NCI-H510A treated with DMSO at 0.1 percent for 48 hours (cell line): ENCODE measurements at regions not wholly inside any gene's neighbourhood (a gene's known extent, or its start where the extent isn't known, plus 50 kb on each side); places are given as distances from the start of the nearest gene placed in this dataset.
"Not testable (repeated sequence)": the region's sequence is repeated elsewhere in the genome, so short reads cannot be mapped to it uniquely, and the experiment has no call there.

Experiments
- DNase-seq: peaks from one replicate; lab custom pipeline; 2025; lab: John Stamatoyannopoulos, UW

GRCh38 chr3:87101861-87102625 lies 111.1 kb upstream of the VGLL3 start:
- DNase-seq, result no peak

- not testable (repeated sequence) for DNase-seq
These were observed 106.8 kb upstream of the VGLL3 start for GRCh38 chr3:87097733-87098132.

GRCh38 chr3:87090631-87091030 lies 99.7 kb upstream of the VGLL3 start:
- DNase-seq, result no peak

GRCh38 chr3:87088993-87089841 lies 98.3 kb upstream of the VGLL3 start:
- DNase-seq, result no peak

- DNase-seq, result no peak
These were observed 97.6 kb upstream of the VGLL3 start for GRCh38 chr3:87088430-87088992.

GRCh38 chr3:87084868-87085267 lies 93.9 kb upstream of the VGLL3 start:
- no peak for DNase-seq

- DNase-seq, result peak; percentile 19
These were observed 92.0 kb upstream of the VGLL3 start for GRCh38 chr3:87082796-87083440.

GRCh38 chr3:87077355-87077754 lies 86.4 kb upstream of the VGLL3 start:
- no peak for DNase-seq

GRCh38 chr3:87076946-87077345 lies 86.0 kb upstream of the VGLL3 start:
- DNase-seq, result no peak

GRCh38 chr3:87073496-87074145 lies 82.7 kb upstream of the VGLL3 start:
- DNase-seq, result no peak

GRCh38 chr3:87072446-87072845 lies 81.5 kb upstream of the VGLL3 start:
- DNase-seq, result no peak

- no peak for DNase-seq
These were observed 79.0 kb upstream of the VGLL3 start for GRCh38 chr3:87069971-87070370.

GRCh38 chr3:87069021-87069420 lies 78.1 kb upstream of the VGLL3 start:
- no peak for DNase-seq

GRCh38 chr3:87062685-87063084 lies 71.7 kb upstream of the VGLL3 start:
- no peak for DNase-seq

GRCh38 chr3:87057474-87057873 lies 66.5 kb upstream of the VGLL3 start:
- DNase-seq, result no peak

- DNase-seq, result no peak
These were observed 62.6 kb upstream of the VGLL3 start for GRCh38 chr3:87053553-87053952.

GRCh38 chr3:87052499-87053260 lies 61.7 kb upstream of the VGLL3 start:
- DNase-seq, result no peak

- no peak for DNase-seq
These were observed 56.9 kb upstream of the VGLL3 start for GRCh38 chr3:87047852-87048251.

GRCh38 chr3:87046241-87046640 lies 55.3 kb upstream of the VGLL3 start:
- no peak for DNase-seq

- no peak for DNase-seq
These were observed 54.5 kb upstream of the VGLL3 start for GRCh38 chr3:87045473-87045872.

- no peak for DNase-seq
These were observed 53.9 kb upstream of the VGLL3 start for GRCh38 chr3:87044846-87045245.
